ENCODE measurements at regions not wholly inside any gene's neighbourhood (a gene's known extent, or its start where the extent isn't known, plus 50 kb on each side); places are given as distances from the start of the nearest gene placed in this dataset.

GRCh38 chr10:65194126-65194525 is 1672.9 kb downstream of the REEP3 start:
- H3K4me1 ChIP-seq (ENCODE audit: control insufficient read depth, insufficient read depth, low read length), result no peaks in the 10 kb centered on the region
- POLR2A ChIA-PET, result no interaction called here

GRCh38 chr10:65194555-65194954 is 1673.4 kb downstream of the REEP3 start:
- ChIA-PET POLR2A (no interaction called here), CTCF (no interaction called here)
- no peak overlapping the region for H3K4me3 ChIP-seq (ENCODE audit: low read depth, low read length)
- no peaks in the 10 kb centered on the region for H3K4me1 ChIP-seq (ENCODE audit: control insufficient read depth, insufficient read depth, low read length)
- TF ChIP-seq ZNF514 (tag by site-specific recombination; IDR thresholded peaks at IDR 0.05) (no peak), ZBTB1 (tag by site-specific recombination; IDR thresholded peaks at IDR 0.05) (no peak), ZSCAN5A (tag by site-specific recombination; IDR thresholded peaks at IDR 0.05) (no peak), SALL2 (tag by site-specific recombination; IDR thresholded peaks at IDR 0.05; ENCODE audit: borderline replicate concordance) (no peak), TRIM28 (IDR thresholded peaks at IDR 0.05; ENCODE audit: borderline replicate concordance, low read length) (no peak), MEIS1 (CRISPR knock-in tag; IDR thresholded peaks at IDR 0.05; ENCODE audit: borderline replicate concordance) (no peak), OSR2 (tag by site-specific recombination; IDR thresholded peaks at IDR 0.05) (no peak), ZNF175 (tag by site-specific recombination; IDR thresholded peaks at IDR 0.05) (no peak), ZNF610 (tag by site-specific recombination; IDR thresholded peaks at IDR 0.05; ENCODE audit: borderline replicate concordance) (no peak), ZNF132 (tag by site-specific recombination; IDR thresholded peaks at IDR 0.05; ENCODE audit: borderline replicate concordance) (no peak), OVOL3 (tag by site-specific recombination; IDR thresholded peaks at IDR 0.05) (no peak), ZNF626 (tag by site-specific recombination; IDR thresholded peaks at IDR 0.05) (no peak), IKZF3 (tag by site-specific recombination; IDR thresholded peaks at IDR 0.05) (no peak), ZNF335 (tag by site-specific recombination; conservative IDR thresholded peaks at IDR 0.05) (no peak), ZFP69B (tag by site-specific recombination; IDR thresholded peaks at IDR 0.05) (no peak)
- H3K27ac ChIP-seq (ENCODE audit: extremely low read depth, low read depth, low read length), result no peak overlapping the region
- no peaks in the 10 kb centered on the region for H3K9me3 ChIP-seq (ENCODE audit: control insufficient read depth, insufficient read depth, low read depth, low read length)
- H3K36me3 ChIP-seq (ENCODE audit: control insufficient read depth in 2 of 2, insufficient read depth in 1 of 2, low read length in 2 of 2), result no peaks in the 10 kb centered on the region

More at GRCh38 chr10:65194126-65194525, 1672.9 kb downstream of the REEP3 start:
- Histone ChIP-seq H3K36me3 (ENCODE audit: control insufficient read depth in 2 of 2, insufficient read depth in 1 of 2, low read length in 2 of 2) (no peaks in the 10 kb centered on the region), H3K4me3 (ENCODE audit: low read depth, low read length) (no peak overlapping the region), H3K27ac (ENCODE audit: extremely low read depth, low read depth, low read length) (no peak overlapping the region), H3K9me3 (ENCODE audit: control insufficient read depth, insufficient read depth, low read depth, low read length) (no peaks in the 10 kb centered on the region)
- TF ChIP-seq ZSCAN16 (tag by site-specific recombination; IDR thresholded peaks at IDR 0.05) (no peak), KLF1 (tag by site-specific recombination; IDR thresholded peaks at IDR 0.05) (no peak), ZFP37 (tag by site-specific recombination; IDR thresholded peaks at IDR 0.05) (no peak), ZNF521 (tag by site-specific recombination; IDR thresholded peaks at IDR 0.05) (no peak), ZFP69B (tag by site-specific recombination; IDR thresholded peaks at IDR 0.05) (no peak), BCL11B (tag by site-specific recombination; IDR thresholded peaks at IDR 0.05; ENCODE audit: low read depth) (no peak), ZNF266 (tag by site-specific recombination; IDR thresholded peaks at IDR 0.05; ENCODE audit: low read depth) (no peak), ZNF561 (tag by site-specific recombination; IDR thresholded peaks at IDR 0.05; ENCODE audit: borderline replicate concordance) (no peak), ZNF830 (tag by site-specific recombination; IDR thresholded peaks at IDR 0.05; ENCODE audit: low read depth) (no peak), ZNF623 (tag by site-specific recombination; IDR thresholded peaks at IDR 0.05) (no peak), PRDM2 (tag by site-specific recombination; IDR thresholded peaks at IDR 0.05; ENCODE audit: borderline replicate concordance) (no peak), SALL2 (tag by site-specific recombination; IDR thresholded peaks at IDR 0.05; ENCODE audit: borderline replicate concordance) (no peak)
- CTCF ChIA-PET, result no interaction called here
